ENCODE measurements at regions not wholly inside any gene's neighbourhood (a gene's known extent, or its start where the extent isn't known, plus 50 kb on each side); places are given as distances from the start of the nearest gene placed in this dataset.

DNA sequence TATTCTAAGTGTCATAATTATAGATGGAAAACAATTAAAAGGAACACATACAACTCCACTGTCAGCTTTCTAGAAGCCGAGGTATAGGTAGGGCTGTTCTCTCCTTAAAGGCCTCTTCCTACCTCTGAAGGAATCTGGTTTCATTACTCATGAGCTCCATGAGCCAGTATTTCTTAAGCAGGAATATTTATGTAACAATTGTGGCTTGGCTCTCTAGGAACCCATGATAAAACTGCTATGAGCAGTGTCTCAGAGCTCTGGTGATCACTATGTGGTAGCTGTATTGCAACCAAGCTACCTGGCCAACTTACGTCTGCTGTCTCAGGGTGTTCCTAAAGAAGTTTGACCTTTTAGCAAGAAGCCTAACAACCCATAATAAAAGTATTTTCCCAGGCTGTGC, 157.7 kb downstream of the CEP120 start (continued):
- TF ChIP-seq, protein P1, sequence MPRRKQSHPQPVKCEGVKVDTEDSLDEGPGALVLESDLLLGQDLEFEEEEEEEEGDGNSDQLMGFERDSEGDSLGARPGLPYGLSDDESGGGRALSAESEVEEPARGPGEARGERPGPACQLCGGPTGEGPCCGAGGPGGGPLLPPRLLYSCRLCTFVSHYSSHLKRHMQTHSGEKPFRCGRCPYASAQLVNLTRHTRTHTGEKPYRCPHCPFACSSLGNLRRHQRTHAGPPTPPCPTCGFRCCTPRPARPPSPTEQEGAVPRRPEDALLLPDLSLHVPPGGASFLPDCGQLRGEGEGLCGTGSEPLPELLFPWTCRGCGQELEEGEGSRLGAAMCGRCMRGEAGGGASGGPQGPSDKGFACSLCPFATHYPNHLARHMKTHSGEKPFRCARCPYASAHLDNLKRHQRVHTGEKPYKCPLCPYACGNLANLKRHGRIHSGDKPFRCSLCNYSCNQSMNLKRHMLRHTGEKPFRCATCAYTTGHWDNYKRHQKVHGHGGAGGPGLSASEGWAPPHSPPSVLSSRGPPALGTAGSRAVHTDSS (tag by site-specific recombination; IDR thresholded peaks at IDR 0.05) = no peak
- TF ChIP-seq KLF8 (tag by site-specific recombination; IDR thresholded peaks at IDR 0.05) (no peak), ZNF155 (tag by site-specific recombination; IDR thresholded peaks at IDR 0.05) (no peak), ZNF658 (tag by site-specific recombination; IDR thresholded peaks at IDR 0.05) (no peak), ZBTB48 (tag by site-specific recombination; IDR thresholded peaks at IDR 0.05) (no peak), ZNF416 (tag by site-specific recombination; IDR thresholded peaks at IDR 0.05) (no peak)
- TF ChIP-seq, protein P2, sequence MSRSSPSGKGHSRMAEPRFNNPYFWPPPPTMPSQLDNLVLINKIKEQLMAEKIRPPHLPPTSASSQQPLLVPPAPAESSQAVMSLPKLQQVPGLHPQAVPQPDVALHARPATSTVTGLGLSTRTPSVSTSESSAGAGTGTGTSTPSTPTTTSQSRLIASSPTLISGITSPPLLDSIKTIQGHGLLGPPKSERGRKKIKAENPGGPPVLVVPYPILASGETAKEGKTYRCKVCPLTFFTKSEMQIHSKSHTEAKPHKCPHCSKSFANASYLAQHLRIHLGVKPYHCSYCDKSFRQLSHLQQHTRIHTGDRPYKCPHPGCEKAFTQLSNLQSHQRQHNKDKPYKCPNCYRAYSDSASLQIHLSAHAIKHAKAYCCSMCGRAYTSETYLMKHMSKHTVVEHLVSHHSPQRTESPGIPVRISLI (tag by site-specific recombination; IDR thresholded peaks at IDR 0.05) = no peak

DNA sequence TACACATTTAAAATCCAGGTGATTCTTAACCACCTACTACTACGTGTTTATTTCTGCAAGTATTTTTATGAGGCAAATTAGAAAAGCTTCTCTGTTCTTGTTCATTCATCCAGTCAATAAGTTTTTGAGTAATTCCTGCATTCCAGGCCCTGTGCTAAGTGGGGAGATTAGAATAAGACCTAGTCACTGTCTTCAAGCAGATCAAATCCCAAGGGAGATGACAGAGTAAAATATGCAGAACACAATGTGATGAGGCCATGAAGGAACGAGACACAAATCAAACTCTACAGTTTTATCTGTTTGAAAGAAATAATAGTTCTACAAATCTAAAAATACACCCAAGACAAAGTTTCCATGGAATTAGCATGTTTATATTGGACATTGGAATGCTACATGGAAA, 158.8 kb downstream of the CEP120 start:
- CTCF ChIA-PET = no interaction called here
- H3K4me1 ChIP-seq (ENCODE audit: control insufficient read depth, insufficient read depth, low read length) = no peaks in the 10 kb centered on the region
- H3K36me3 ChIP-seq (ENCODE audit: control insufficient read depth in 2 of 2, insufficient read depth in 1 of 2, low read length in 2 of 2) = no peaks in the 10 kb centered on the region
- H3K27ac ChIP-seq (ENCODE audit: extremely low read depth, low read depth, low read length) = no peak overlapping the region
- no peaks in the 10 kb centered on the region for H3K9me3 ChIP-seq (ENCODE audit: control insufficient read depth, insufficient read depth, low read depth, low read length)
- TF ChIP-seq ZNF155 (tag by site-specific recombination; IDR thresholded peaks at IDR 0.05) (no peak), ZNF707 (tag by site-specific recombination; IDR thresholded peaks at IDR 0.05) (no peak), ZNF214 (tag by site-specific recombination; IDR thresholded peaks at IDR 0.05; ENCODE audit: borderline replicate concordance) (no peak), PRDM1 (tag by site-specific recombination; IDR thresholded peaks at IDR 0.05) (no peak), ZNF792 (tag by site-specific recombination; IDR thresholded peaks at IDR 0.05) (no peak), ZNF248 (tag by site-specific recombination; IDR thresholded peaks at IDR 0.05) (no peak)
- TF ChIP-seq, protein P3, sequence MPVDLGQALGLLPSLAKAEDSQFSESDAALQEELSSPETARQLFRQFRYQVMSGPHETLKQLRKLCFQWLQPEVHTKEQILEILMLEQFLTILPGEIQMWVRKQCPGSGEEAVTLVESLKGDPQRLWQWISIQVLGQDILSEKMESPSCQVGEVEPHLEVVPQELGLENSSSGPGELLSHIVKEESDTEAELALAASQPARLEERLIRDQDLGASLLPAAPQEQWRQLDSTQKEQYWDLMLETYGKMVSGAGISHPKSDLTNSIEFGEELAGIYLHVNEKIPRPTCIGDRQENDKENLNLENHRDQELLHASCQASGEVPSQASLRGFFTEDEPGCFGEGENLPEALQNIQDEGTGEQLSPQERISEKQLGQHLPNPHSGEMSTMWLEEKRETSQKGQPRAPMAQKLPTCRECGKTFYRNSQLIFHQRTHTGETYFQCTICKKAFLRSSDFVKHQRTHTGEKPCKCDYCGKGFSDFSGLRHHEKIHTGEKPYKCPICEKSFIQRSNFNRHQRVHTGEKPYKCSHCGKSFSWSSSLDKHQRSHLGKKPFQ (tag by site-specific recombination; IDR thresholded peaks at IDR 0.05) = no peak
- TF ChIP-seq, protein P4, sequence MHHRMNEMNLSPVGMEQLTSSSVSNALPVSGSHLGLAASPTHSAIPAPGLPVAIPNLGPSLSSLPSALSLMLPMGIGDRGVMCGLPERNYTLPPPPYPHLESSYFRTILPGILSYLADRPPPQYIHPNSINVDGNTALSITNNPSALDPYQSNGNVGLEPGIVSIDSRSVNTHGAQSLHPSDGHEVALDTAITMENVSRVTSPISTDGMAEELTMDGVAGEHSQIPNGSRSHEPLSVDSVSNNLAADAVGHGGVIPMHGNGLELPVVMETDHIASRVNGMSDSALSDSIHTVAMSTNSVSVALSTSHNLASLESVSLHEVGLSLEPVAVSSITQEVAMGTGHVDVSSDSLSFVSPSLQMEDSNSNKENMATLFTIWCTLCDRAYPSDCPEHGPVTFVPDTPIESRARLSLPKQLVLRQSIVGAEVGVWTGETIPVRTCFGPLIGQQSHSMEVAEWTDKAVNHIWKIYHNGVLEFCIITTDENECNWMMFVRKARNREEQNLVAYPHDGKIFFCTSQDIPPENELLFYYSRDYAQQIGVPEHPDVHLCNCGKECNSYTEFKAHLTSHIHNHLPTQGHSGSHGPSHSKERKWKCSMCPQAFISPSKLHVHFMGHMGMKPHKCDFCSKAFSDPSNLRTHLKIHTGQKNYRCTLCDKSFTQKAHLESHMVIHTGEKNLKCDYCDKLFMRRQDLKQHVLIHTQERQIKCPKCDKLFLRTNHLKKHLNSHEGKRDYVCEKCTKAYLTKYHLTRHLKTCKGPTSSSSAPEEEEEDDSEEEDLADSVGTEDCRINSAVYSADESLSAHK (tag by site-specific recombination; IDR thresholded peaks at IDR 0.05) = no peak
- TF ChIP-seq, protein P5, sequence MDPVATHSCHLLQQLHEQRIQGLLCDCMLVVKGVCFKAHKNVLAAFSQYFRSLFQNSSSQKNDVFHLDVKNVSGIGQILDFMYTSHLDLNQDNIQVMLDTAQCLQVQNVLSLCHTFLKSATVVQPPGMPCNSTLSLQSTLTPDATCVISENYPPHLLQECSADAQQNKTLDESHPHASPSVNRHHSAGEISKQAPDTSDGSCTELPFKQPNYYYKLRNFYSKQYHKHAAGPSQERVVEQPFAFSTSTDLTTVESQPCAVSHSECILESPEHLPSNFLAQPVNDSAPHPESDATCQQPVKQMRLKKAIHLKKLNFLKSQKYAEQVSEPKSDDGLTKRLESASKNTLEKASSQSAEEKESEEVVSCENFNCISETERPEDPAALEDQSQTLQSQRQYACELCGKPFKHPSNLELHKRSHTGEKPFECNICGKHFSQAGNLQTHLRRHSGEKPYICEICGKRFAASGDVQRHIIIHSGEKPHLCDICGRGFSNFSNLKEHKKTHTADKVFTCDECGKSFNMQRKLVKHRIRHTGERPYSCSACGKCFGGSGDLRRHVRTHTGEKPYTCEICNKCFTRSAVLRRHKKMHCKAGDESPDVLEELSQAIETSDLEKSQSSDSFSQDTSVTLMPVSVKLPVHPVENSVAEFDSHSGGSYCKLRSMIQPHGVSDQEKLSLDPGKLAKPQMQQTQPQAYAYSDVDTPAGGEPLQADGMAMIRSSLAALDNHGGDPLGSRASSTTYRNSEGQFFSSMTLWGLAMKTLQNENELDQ (tag by site-specific recombination; IDR thresholded peaks at IDR 0.05; ENCODE audit: low read depth) = no peak
- H3K4me3 ChIP-seq (ENCODE audit: low read depth, low read length) = no peak overlapping the region
- POLR2A ChIA-PET = no interaction called here

DNA sequence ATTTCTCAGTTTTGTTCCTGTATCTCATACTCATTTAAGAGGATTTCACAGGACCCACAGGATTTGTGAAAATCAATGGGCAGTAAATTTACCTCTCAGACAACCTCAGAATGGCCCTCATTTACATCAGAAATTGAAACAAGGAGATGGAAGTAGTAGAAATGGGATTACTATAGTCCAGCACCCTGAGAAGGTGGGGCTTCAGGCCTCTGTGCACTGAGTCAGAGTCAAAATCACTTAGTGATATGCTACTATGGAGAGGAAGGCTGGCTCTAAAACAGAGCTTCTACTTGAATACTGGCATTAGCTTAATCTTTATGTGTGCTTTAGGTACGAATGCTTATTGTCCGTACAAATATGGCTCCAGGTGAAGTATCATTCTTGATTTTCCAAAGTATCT, 159.3 kb downstream of the CEP120 start:
- Histone ChIP-seq H3K36me3 (ENCODE audit: control insufficient read depth in 2 of 2, insufficient read depth in 1 of 2, low read length in 2 of 2) (no peaks in the 10 kb centered on the region), H3K9me3 (ENCODE audit: control insufficient read depth, insufficient read depth, low read depth, low read length) (no peaks in the 10 kb centered on the region), H3K4me1 (ENCODE audit: control insufficient read depth, insufficient read depth, low read length) (no peaks in the 10 kb centered on the region), H3K4me3 (ENCODE audit: low read depth, low read length) (no peak overlapping the region), H3K27ac (ENCODE audit: extremely low read depth, low read depth, low read length) (no peak overlapping the region)
- CTCF ChIA-PET = no interaction called here
- TF ChIP-seq MYNN (tag by site-specific recombination; IDR thresholded peaks at IDR 0.05; ENCODE audit: borderline replicate concordance) (no peak), ZNF747 (tag by site-specific recombination; IDR thresholded peaks at IDR 0.05) (no peak), ZBTB1 (tag by site-specific recombination; IDR thresholded peaks at IDR 0.05) (no peak)
- TF ChIP-seq, protein P6, sequence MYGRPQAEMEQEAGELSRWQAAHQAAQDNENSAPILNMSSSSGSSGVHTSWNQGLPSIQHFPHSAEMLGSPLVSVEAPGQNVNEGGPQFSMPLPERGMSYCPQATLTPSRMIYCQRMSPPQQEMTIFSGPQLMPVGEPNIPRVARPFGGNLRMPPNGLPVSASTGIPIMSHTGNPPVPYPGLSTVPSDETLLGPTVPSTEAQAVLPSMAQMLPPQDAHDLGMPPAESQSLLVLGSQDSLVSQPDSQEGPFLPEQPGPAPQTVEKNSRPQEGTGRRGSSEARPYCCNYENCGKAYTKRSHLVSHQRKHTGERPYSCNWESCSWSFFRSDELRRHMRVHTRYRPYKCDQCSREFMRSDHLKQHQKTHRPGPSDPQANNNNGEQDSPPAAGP (tag by site-specific recombination; IDR thresholded peaks at IDR 0.05) = no peak
- POLR2A ChIA-PET = no interaction called here
